CD14-positive monocyte (primary cell): ENCODE measurements at regions not wholly inside any gene's neighbourhood (a gene's known extent, or its start where the extent isn't known, plus 50 kb on each side); places are given as distances from the start of the nearest gene placed in this dataset.

Experiments
- DNase-seq, 3 donors: peaks; one replicate each; pipeline ENCODE4 v3.0.0-alpha.2; 2011 to 2022
- H2AFZ ChIP-seq: 2 replicates; pipeline ENCODE4 v1.6.0; 2012; ENCODE audit warnings: mild to moderate bottlenecking, low read depth, low read length, inconsistent platforms; ENCODE audit not compliant: insufficient read depth, poor library complexity, severe bottlenecking
- H3K27ac ChIP-seq, 2 donors: 1 replicate in 1 of 2; 2 replicates in 1 of 2; pipeline ENCODE4 v1.5.1; 2012 to 2013; ENCODE audit warnings: low read length in 2 of 2, control low read depth in 1 of 2, inconsistent platforms in 1 of 2, low read depth in 1 of 2, mild to moderate bottlenecking in 1 of 2
- H3K27me3 ChIP-seq, 2 donors: one replicate each; pipeline versions ENCODE4 v1.6.0 to v1.6.1; 2011 to 2013; ENCODE audit warnings: low read length in 2 of 2; ENCODE audit not compliant: control insufficient read depth in 2 of 2, insufficient read depth in 2 of 2
- H3K36me3 ChIP-seq, 2 donors: replicated peaks in 1 of 2; 1 replicate in 1 of 2; 2 replicates in 1 of 2; pipeline versions ENCODE4 v1.5.1 to v1.6.1; 2012 to 2013; ENCODE audit warnings: low read length in 2 of 2, control low read depth in 1 of 2, inconsistent platforms in 1 of 2, mild to moderate bottlenecking in 1 of 2; ENCODE audit not compliant: insufficient read depth in 2 of 2, control insufficient read depth in 1 of 2
- H3K4me1 ChIP-seq, 2 donors: 1 replicate in 1 of 2; 2 replicates in 1 of 2; pipeline versions ENCODE4 v1.5.1 to v1.6.1; 2012 to 2013; ENCODE audit warnings: low read length in 2 of 2, control low read depth in 1 of 2, inconsistent platforms in 1 of 2, mild to moderate bottlenecking in 1 of 2, moderate library complexity in 1 of 2; ENCODE audit not compliant: insufficient read depth in 2 of 2, control insufficient read depth in 1 of 2
- H3K4me2 ChIP-seq: replicated peaks from 2 replicates; pipeline ENCODE3; 2012; ENCODE audit warnings: low read length, moderate library complexity, mild to moderate bottlenecking; ENCODE audit not compliant: poor library complexity, severe bottlenecking; ENCODE audit errors: extremely low read depth
- H3K4me3 ChIP-seq, 3 experiments: fragments of 200-600 bp in 1 of 3; sonication (generic) in 1 of 3; replicated peaks in 1 of 3; 1 replicate in 2 of 3; 2 replicates in 1 of 3; pipeline ENCODE4 v1.5.1; 2011 to 2013; ENCODE audit warnings: low read length in 3 of 3, mild to moderate bottlenecking in 3 of 3, control low read depth in 2 of 3, low read depth in 2 of 3, inconsistent platforms in 1 of 3, moderate library complexity in 1 of 3
- H3K79me2 ChIP-seq: 2 replicates; pipeline ENCODE4 v1.6.0; 2012; ENCODE audit warnings: mild to moderate bottlenecking, control low read depth, inconsistent platforms, low read length, moderate library complexity; ENCODE audit not compliant: insufficient read depth
- H3K9ac ChIP-seq: 2 replicates; pipeline ENCODE4 v1.6.0; 2017; ENCODE audit warnings: low read length, mild to moderate bottlenecking; ENCODE audit not compliant: insufficient read depth, poor library complexity, severe bottlenecking
- H3K9me3 ChIP-seq, 2 donors: replicated peaks in 1 of 2; 1 replicate in 1 of 2; 2 replicates in 1 of 2; pipeline versions ENCODE4 v1.5.1 to v1.6.1; 2012 to 2013; ENCODE audit warnings: low read length in 2 of 2, control low read depth in 1 of 2; ENCODE audit not compliant: control insufficient read depth in 1 of 2, insufficient read depth in 1 of 2
- H4K20me1 ChIP-seq: 2 replicates; pipeline ENCODE4 v1.6.0; 2012; ENCODE audit warnings: mild to moderate bottlenecking, low read length, control low read depth, moderate library complexity; ENCODE audit not compliant: insufficient read depth
- H3K27ac Mint-ChIP-seq, 7 donors: one replicate each; pipeline ENCODE4 v1.8.0; 2020; ENCODE audit warnings: mild to moderate bottlenecking in 7 of 7, mixed read lengths in 7 of 7, moderate library complexity in 6 of 7, inconsistent platforms in 2 of 7
- H3K27me3 Mint-ChIP-seq, 3 donors: one replicate each; pipeline ENCODE4 v1.8.0; 2021 to 2022; ENCODE audit warnings: low read depth in 3 of 3, mild to moderate bottlenecking in 3 of 3, mixed read lengths in 3 of 3, moderate library complexity in 3 of 3, inconsistent platforms in 1 of 3
- H3K36me3 Mint-ChIP-seq, 2 donors: one replicate each; pipeline ENCODE4 v1.8.0; 2020; ENCODE audit warnings: mixed read lengths in 2 of 2, inconsistent platforms in 1 of 2, mild to moderate bottlenecking in 1 of 2
- H3K4me1 Mint-ChIP-seq: one replicate; pipeline ENCODE4 v1.8.0; 2020; ENCODE audit warnings: mild to moderate bottlenecking, mixed read lengths
- H3K4me3 Mint-ChIP-seq, 2 donors: one replicate each; pipeline ENCODE4 v1.8.0; 2020; ENCODE audit warnings: mild to moderate bottlenecking in 2 of 2, mixed read lengths in 2 of 2, moderate library complexity in 1 of 2
- H3K9me3 Mint-ChIP-seq, 7 donors: one replicate each; pipeline ENCODE4 v1.8.0; 2020 to 2022; ENCODE audit warnings: mixed read lengths in 7 of 7, mild to moderate bottlenecking in 6 of 7, moderate library complexity in 6 of 7, inconsistent platforms in 2 of 7
- WGBS: methylation state at CpG from one replicate; pipeline ENCODE4 v1.1.5; 2013; ENCODE audit warnings: missing lambda C conversion rate; ENCODE audit not compliant: insufficient coverage; 5-methylcytosine and 5-hydroxymethylcytosine counted together
- intact Hi-C, 2 donors: fragments of 100-400 bp; cut with micrococcal nuclease; formaldehyde crosslinking; loops; one replicate each; pipeline versions ENCODE4 v1.15.0 to v1.15.1; 2023
- TF ChIP-seq, protein P1 (sequence below): fragments of 200-600 bp; IDR thresholded peaks from one replicate; pipeline ENCODE4 v1.8.0; 2022; ENCODE audit warnings: antibody characterized with exemption, mild to moderate bottlenecking

DNA sequence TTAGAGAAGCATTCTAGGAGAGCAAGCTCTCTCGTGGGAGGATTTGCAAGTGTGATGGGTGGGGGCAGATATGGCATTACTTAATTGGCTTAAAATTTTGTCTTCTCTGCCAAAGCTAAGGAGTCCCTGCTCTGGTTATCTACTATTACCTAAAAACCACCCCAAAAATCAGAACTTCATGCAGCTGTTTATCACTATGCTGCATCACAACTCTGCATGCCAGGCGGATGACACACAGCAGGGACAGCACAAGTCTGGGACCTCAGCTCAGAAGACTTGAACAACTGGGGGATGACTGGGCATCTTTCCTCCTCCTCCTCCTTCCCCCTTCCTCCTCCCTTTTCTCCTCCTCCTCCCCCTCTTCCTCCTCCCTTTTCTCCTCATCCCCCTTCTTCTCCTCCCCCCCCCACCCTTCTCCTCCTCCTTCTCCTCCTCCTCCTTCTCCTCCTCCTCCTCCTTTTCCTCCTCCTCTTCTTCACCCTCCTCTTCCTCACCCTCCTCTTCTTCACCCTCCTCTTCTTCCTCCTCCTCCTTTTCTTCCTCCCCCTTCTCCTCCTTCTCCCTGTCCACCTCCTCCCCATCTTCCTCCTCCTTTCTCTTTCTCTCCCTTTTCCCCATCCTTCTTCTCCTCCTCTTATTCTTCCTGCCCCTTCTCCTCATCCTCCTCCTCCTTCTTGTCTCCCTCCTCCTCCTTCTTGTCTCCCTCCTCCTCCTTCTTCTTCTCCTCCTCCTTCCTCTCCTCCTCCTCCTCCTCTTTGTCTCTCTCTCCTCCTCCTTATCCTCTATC, 218.6 kb upstream of the PMEPA1 start:
- no peaks in the 10 kb centered on the region for H3K4me1 Mint-ChIP-seq
- 100% methylated on average over 1 of the region's 2 CpGs for WGBS
- no peak overlapping the region for H3K27ac Mint-ChIP-seq
- H3K79me2 ChIP-seq: no peaks in the 10 kb centered on the region
- no peaks in the 10 kb centered on the region for H3K36me3 Mint-ChIP-seq
- no peak overlapping the region for H3K4me2 ChIP-seq
- DNase-seq: no peak
- no peaks in the 10 kb centered on the region for H3K4me1 ChIP-seq
- H3K9me3 Mint-ChIP-seq: peaks cover 12 to 31% (median 24%) of the 10 kb centered on the region in 7 donors
- no peak overlapping the region for H3K4me3 Mint-ChIP-seq
- H3K27me3 Mint-ChIP-seq: peaks cover 2 to 4% (median 2%) of the 10 kb centered on the region in 3 donors
- H3K27me3 ChIP-seq: no peaks in the 10 kb centered on the region
- H4K20me1 ChIP-seq: no peaks in the 10 kb centered on the region
- H3K4me3 ChIP-seq: no peak overlapping the region
- no peaks in the 10 kb centered on the region for H3K36me3 ChIP-seq
- H3K9me3 ChIP-seq: peaks cover 13 to 19% of the 10 kb centered on the region in 2 donors
- TF ChIP-seq, protein P1, sequence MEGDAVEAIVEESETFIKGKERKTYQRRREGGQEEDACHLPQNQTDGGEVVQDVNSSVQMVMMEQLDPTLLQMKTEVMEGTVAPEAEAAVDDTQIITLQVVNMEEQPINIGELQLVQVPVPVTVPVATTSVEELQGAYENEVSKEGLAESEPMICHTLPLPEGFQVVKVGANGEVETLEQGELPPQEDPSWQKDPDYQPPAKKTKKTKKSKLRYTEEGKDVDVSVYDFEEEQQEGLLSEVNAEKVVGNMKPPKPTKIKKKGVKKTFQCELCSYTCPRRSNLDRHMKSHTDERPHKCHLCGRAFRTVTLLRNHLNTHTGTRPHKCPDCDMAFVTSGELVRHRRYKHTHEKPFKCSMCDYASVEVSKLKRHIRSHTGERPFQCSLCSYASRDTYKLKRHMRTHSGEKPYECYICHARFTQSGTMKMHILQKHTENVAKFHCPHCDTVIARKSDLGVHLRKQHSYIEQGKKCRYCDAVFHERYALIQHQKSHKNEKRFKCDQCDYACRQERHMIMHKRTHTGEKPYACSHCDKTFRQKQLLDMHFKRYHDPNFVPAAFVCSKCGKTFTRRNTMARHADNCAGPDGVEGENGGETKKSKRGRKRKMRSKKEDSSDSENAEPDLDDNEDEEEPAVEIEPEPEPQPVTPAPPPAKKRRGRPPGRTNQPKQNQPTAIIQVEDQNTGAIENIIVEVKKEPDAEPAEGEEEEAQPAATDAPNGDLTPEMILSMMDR: no peak
- intact Hi-C loops: no loop called here
- no peak overlapping the region for H2AFZ ChIP-seq
- H3K9ac ChIP-seq: no peak overlapping the region
- H3K27ac ChIP-seq: no peak overlapping the region

DNA sequence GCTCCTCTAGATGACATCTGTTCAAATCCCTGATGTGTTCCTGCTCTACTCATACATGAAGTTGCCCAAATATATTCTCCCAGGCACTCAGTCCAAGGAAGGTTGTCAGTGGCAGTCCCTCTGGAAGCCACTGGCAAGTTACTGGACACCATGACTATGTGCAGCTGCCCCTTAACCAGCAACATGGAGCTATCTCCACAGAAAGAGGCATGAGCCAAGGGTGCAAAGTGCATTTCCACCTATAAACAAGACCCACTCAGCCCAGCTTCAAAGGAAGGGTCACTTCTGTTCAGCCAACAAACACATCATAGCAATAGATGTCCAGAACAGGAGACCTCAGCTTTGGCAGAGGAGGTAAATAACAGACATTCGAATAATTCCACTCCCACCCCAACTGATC, 217.6 kb upstream of the PMEPA1 start:
- TF ChIP-seq, protein P1: no peak
- H3K79me2 ChIP-seq: no peaks in the 10 kb centered on the region
- H3K4me1 ChIP-seq: peaks cover under 1% of the 10 kb centered on the region in 2 donors
- H3K36me3 Mint-ChIP-seq: no peaks in the 10 kb centered on the region
- H3K27me3 ChIP-seq: no peaks in the 10 kb centered on the region
- DNase-seq: no peak
- WGBS: no CpG with 5 or more reads among the region's 1 CpG
- H3K27me3 Mint-ChIP-seq: peaks cover 2 to 4% (median 2%) of the 10 kb centered on the region in 3 donors
- no peak overlapping the region for H3K27ac ChIP-seq
- H3K9me3 Mint-ChIP-seq: peaks cover 12 to 31% (median 24%) of the 10 kb centered on the region in 7 donors
- no peak overlapping the region for H3K4me3 Mint-ChIP-seq
- no peak overlapping the region for H3K4me3 ChIP-seq
- no peaks in the 10 kb centered on the region for H4K20me1 ChIP-seq
- no peak overlapping the region for H2AFZ ChIP-seq
- H3K9ac ChIP-seq: no peak overlapping the region
- no peak overlapping the region for H3K4me2 ChIP-seq
- no peaks in the 10 kb centered on the region for H3K36me3 ChIP-seq
- intact Hi-C loops: no loop called here
- peak overlapping the region in 1 of 7 donors; percentile 17 for H3K27ac Mint-ChIP-seq
- H3K4me1 Mint-ChIP-seq: no peaks in the 10 kb centered on the region
- H3K9me3 ChIP-seq: peaks cover 13 to 19% of the 10 kb centered on the region in 2 donors
